ENCODE measurements at regions not wholly inside any gene's neighbourhood (a gene's known extent, or its start where the extent isn't known, plus 50 kb on each side); places are given as distances from the start of the nearest gene placed in this dataset.

- WGBS, 2 experiments (ENCODE audit: extremely low coverage in 2 of 2, insufficient read length in 1 of 2), result 50% methylated on average over 1 of the region's 11 CpGs; no CpG with 5 or more reads in 1 of the 2 experiments
- no peak overlapping the region for H3K27ac ChIP-seq (ENCODE audit: insufficient read depth, low read length)
- no peak overlapping the region for H3K4me2 ChIP-seq (ENCODE audit: low read depth, low read length)
- H4K8ac ChIP-seq (ENCODE audit: low read depth in 2 of 2, low read length in 2 of 2), result no peak overlapping the region
- H3K14ac ChIP-seq (replicated peaks; ENCODE audit: low read depth, low read length), result no peak overlapping the region
- H2BK120ac ChIP-seq (ENCODE audit: low read depth, low read length), result no peak overlapping the region
- H4K5ac ChIP-seq (ENCODE audit: low read depth, low read length), result no peak overlapping the region
- no peak overlapping the region for H2AFZ ChIP-seq (replicated peaks; ENCODE audit: low read length, poor library complexity)
- no peak overlapping the region for H2BK15ac ChIP-seq (ENCODE audit: low read depth, low read length)
- no peaks in the 10 kb centered on the region for H3K79me1 ChIP-seq (ENCODE audit: low read depth in 1 of 2, low read length in 2 of 2)
- H2AK5ac ChIP-seq (ENCODE audit: low read depth, low read length), result no peak overlapping the region
- H3K4me3 ChIP-seq (ENCODE audit: insufficient read depth, low read depth, low read length), result no peak overlapping the region
- no peak for DNase-seq
- peaks cover 2% of the 10 kb centered on the region; the same call in 1 of the 2 replicates for H3K9me3 ChIP-seq (ENCODE audit: control insufficient read depth, insufficient read depth, low read length)
- intact Hi-C loops (cut with micrococcal nuclease), result no loop called here
- H4K91ac ChIP-seq (ENCODE audit: insufficient read depth, low read depth, low read length), result no peak overlapping the region
- no peaks in the 10 kb centered on the region for H3K36me3 ChIP-seq (ENCODE audit: control insufficient read depth, insufficient read depth, low read length)
- peaks cover 43% of the 10 kb centered on the region for H3K27me3 ChIP-seq (ENCODE audit: control insufficient read depth, insufficient read depth, low read length)
- in situ Hi-C loops (cut with MboI; ENCODE audit: low sequenced_read_pairs), result no loop called here
- CTCF ChIA-PET, result no interaction called here
- dilution Hi-C loops (cut with HindIII; ENCODE audit: low sequenced_read_pairs, unreplicated experiment), result no loop called here
- H2BK20ac ChIP-seq (ENCODE audit: low read depth, low read length), result no peak overlapping the region
- H3K56ac ChIP-seq (ENCODE audit: extremely low read depth, insufficient read depth, low read length), result no peak overlapping the region
- H3K23ac ChIP-seq (ENCODE audit: low read depth, low read length), result no peak overlapping the region
- H3K4me1 ChIP-seq (ENCODE audit: control insufficient read depth, insufficient read depth, low read length), result peaks cover 4% of the 10 kb centered on the region
- ATAC-seq (ENCODE audit: low read depth), result no peak
- no peak overlapping the region for H2AK9ac ChIP-seq (replicated peaks; ENCODE audit: low read depth, low read length, poor library complexity)
- POLR2A ChIA-PET (ENCODE audit: unreplicated experiment), result no interaction called here
- H3K18ac ChIP-seq (ENCODE audit: low read depth, low read length), result no peak overlapping the region
- no peaks in the 10 kb centered on the region for H3K9me1 ChIP-seq (ENCODE audit: insufficient read depth, low read length)
- H3K4ac ChIP-seq (ENCODE audit: low read depth, low read length), result no peak overlapping the region
- H2BK5ac ChIP-seq (ENCODE audit: low read depth, low read length, poor library complexity, severe bottlenecking), result no peak overlapping the region
- TF ChIP-seq BHLHE40 (IDR thresholded peaks at IDR 0.05; ENCODE audit: low read depth, low read length), result no peak
- no peak for TF ChIP-seq SMC3 (IDR thresholded peaks at IDR 0.05; ENCODE audit: low read depth, low read length)
- no peak for TF ChIP-seq MXI1 (IDR thresholded peaks at IDR 0.05; ENCODE audit: borderline replicate concordance, low read depth, low read length)
- no peak for TF ChIP-seq POLR2A (IDR thresholded peaks at IDR 0.05; ENCODE audit: low read depth, low read length)
- no peak for TF ChIP-seq USF2 (IDR thresholded peaks at IDR 0.05; ENCODE audit: low read depth, low read length)
- no peak for TF ChIP-seq ELK1 (IDR thresholded peaks at IDR 0.05; ENCODE audit: borderline replicate concordance, low read depth, low read length)
- no peak for TF ChIP-seq CTCF (conservative IDR thresholded peaks at IDR 0.05; ENCODE audit: low read depth, low read length)
- no peak for TF ChIP-seq CHD1 (IDR thresholded peaks at IDR 0.05; ENCODE audit: low read depth, low read length)
- no peak for TF ChIP-seq NFE2L2 (IDR thresholded peaks at IDR 0.05; ENCODE audit: low read depth, low read length)
- no peak for TF ChIP-seq RAD21 (IDR thresholded peaks at IDR 0.05; ENCODE audit: low read length)
- TF ChIP-seq MAZ (IDR thresholded peaks at IDR 0.05; ENCODE audit: borderline replicate concordance, low read depth, low read length), result no peak
- BruUV-seq (replicated peaks), result no TSS peak
- no peak overlapping the region for H3K9ac ChIP-seq (ENCODE audit: low read depth, low read length)
- H4K20me1 ChIP-seq (ENCODE audit: insufficient read depth, low read length), result peaks cover 2% of the 10 kb centered on the region; the same call in 1 of the 2 replicates
Measured at GRCh38 chr13:50594276-50595051, 249.0 kb downstream of the DLEU7 start.
